ENCODE measurements at regions not wholly inside any gene's neighbourhood (a gene's known extent, or its start where the extent isn't known, plus 50 kb on each side); places are given as distances from the start of the nearest gene placed in this dataset.

DNA sequence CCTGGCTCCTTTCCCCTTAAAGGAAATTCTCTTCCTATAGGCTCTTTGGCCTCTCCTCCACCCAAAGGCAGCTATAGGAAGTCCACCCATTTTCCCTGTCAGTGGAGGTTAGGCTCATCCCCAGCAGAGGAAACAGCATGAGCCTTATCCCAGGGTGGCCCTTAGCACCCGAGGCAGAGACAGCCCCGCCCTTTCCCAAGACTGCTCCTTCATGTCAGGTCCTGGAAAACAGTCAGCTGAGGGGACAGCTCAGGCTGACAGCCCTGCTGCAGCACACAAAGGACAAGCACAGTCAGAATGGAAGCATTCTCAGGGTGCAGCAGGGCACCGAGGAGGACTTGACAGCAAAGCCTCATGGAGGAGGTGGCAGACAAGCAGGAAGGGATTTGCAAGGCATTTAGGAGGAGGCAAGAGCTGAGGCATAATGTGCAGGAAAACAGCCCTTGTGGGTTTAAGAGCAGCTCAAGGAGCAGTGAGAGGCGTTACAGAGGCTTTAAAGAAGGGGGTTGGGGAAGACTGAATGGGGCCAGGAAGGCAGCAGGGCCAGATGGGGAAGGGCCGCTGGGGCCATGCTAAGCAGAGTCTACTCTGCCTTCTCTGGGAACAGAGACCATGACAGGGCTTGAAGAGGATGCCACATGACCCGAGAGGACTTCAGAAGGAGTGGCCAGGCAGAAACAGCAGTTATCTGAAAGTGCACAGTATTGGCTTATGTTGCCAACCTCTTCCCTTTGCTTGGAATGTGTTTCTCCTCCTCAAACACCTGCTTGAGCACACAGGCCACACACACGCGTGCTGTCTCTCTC is 216.6 kb downstream of the SH3BP4 start:
- Histone ChIP-seq H3K4me2 (no peak overlapping the region), H3K9me2 (replicated peaks; ENCODE audit: insufficient read depth) (no peaks in the 10 kb centered on the region), H3K9me3 (ENCODE audit: low read depth) (no peaks in the 10 kb centered on the region), H3K4me1 (ENCODE audit: insufficient read depth) (peaks cover 13% of the 10 kb centered on the region), H3K36me3 (replicated peaks; ENCODE audit: insufficient read depth, low read depth) (no peaks in the 10 kb centered on the region), H2AFZ (no peak overlapping the region), H4K20me1 (ENCODE audit: insufficient read depth, poor library complexity, severe bottlenecking) (no peaks in the 10 kb centered on the region), H3K79me2 (no peaks in the 10 kb centered on the region), H3K27ac (no peak overlapping the region), H3K4me3 (no peak overlapping the region), H3K27me3 (no peaks in the 10 kb centered on the region)
- no peak for DNase-seq (ENCODE audit: low spot score)
- TF ChIP-seq EZH2 (IDR thresholded peaks at IDR 0.05; ENCODE audit: borderline replicate concordance) (no peak), EZH2phosphoT487 (IDR thresholded peaks at IDR 0.05; ENCODE audit: low read depth, severe bottlenecking, unreplicated experiment) (no peak)
- TF ChIP-seq, protein P1, sequence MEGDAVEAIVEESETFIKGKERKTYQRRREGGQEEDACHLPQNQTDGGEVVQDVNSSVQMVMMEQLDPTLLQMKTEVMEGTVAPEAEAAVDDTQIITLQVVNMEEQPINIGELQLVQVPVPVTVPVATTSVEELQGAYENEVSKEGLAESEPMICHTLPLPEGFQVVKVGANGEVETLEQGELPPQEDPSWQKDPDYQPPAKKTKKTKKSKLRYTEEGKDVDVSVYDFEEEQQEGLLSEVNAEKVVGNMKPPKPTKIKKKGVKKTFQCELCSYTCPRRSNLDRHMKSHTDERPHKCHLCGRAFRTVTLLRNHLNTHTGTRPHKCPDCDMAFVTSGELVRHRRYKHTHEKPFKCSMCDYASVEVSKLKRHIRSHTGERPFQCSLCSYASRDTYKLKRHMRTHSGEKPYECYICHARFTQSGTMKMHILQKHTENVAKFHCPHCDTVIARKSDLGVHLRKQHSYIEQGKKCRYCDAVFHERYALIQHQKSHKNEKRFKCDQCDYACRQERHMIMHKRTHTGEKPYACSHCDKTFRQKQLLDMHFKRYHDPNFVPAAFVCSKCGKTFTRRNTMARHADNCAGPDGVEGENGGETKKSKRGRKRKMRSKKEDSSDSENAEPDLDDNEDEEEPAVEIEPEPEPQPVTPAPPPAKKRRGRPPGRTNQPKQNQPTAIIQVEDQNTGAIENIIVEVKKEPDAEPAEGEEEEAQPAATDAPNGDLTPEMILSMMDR (IDR thresholded peaks at IDR 0.05; ENCODE audit: poor library complexity): no peak
- 67% methylated on average over 8 of the region's 8 CpGs for WGBS (ENCODE audit: low lambda C conversion rate, missing lambda C conversion rate)

DNA sequence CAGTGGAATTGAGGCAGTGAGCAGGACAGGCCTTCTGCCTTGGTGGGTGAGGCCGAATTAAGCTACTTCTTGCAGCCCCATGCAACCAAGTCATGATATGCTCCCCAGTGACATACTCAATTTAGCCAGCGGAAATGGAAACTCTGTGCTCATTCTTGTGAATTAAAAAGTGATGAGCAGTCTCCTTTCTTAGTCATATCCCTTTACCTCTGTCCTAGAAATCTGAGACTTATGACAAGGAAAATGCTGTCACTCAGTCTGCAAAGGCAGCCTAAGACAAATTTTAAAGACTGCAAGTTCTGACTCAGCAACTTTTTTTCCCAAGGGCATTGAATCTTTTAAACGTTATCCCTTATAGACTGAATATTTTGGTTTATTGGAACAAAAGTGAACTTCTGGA is 218.2 kb downstream of the SH3BP4 start:
- no peak for TF ChIP-seq EZH2phosphoT487 (IDR thresholded peaks at IDR 0.05; ENCODE audit: low read depth, severe bottlenecking, unreplicated experiment)
- TF ChIP-seq, protein P1 (IDR thresholded peaks at IDR 0.05; ENCODE audit: poor library complexity): no peak
- no peak overlapping the region for H3K27ac ChIP-seq
- H3K9me3 ChIP-seq (ENCODE audit: low read depth): no peaks in the 10 kb centered on the region
- no peak overlapping the region for H3K4me2 ChIP-seq
- H3K4me3 ChIP-seq: no peak overlapping the region
- 73% methylated on average over 3 of the region's 3 CpGs for WGBS (ENCODE audit: low lambda C conversion rate, missing lambda C conversion rate)
- DNase-seq (ENCODE audit: low spot score): no peak
- H3K4me1 ChIP-seq (ENCODE audit: insufficient read depth): peaks cover 13% of the 10 kb centered on the region
- no peaks in the 10 kb centered on the region for H4K20me1 ChIP-seq (ENCODE audit: insufficient read depth, poor library complexity, severe bottlenecking)
- H2AFZ ChIP-seq: no peak overlapping the region
- H3K36me3 ChIP-seq (replicated peaks; ENCODE audit: insufficient read depth, low read depth): no peaks in the 10 kb centered on the region
- H3K9me2 ChIP-seq (replicated peaks; ENCODE audit: insufficient read depth): no peaks in the 10 kb centered on the region
- H3K79me2 ChIP-seq: no peaks in the 10 kb centered on the region
- no peaks in the 10 kb centered on the region for H3K27me3 ChIP-seq

DNA sequence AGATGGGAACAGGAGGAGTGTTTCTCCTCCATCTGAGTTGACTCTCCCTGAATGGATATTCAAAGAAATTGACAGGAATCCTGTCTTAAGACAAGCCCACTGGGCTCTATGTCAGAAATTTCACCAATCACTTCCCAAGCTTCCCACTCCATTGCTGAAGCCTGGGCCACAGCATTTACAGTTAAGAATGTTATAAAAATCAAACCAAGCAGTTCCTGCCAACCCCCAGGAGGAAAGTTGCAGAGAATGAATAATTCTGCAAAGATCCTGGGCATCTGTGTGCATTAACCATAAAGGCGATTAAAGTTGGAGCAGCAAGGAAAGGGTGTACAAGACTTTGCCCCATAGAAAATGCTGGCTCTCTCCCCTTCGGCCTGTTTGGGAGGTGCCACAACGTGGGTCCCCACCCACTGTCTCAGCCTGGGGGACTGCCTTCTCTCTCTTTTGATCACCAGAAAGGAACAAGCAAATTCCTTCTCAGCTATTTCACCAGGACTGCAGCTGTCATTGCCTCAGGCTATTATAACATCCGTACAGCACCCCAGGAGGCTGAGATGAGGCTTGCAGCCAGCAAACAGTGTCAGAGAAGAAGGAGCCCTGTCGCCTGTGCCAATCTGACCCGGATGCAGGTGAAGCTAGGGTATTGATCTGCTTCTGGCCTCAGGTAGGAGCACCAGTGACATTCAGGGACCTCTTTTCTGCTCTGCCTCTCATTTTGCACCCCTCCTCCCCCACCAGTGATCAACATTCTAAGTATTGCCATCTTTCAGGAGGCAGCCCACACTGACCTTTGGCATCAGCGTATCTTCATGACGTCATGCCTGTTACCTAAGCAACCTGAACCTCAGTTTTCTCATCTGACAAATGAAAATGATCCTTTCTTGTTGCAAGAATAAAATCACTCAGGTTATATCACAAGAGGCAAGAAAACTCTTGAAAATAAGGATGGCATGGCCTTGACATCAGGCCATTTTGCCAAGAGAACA is 219.0 kb downstream of the SH3BP4 start:
- Histone ChIP-seq H3K4me1 (ENCODE audit: insufficient read depth) (peaks cover 13% of the 10 kb centered on the region), H3K27me3 (no peaks in the 10 kb centered on the region), H3K36me3 (replicated peaks; ENCODE audit: insufficient read depth, low read depth) (no peaks in the 10 kb centered on the region), H3K9me3 (ENCODE audit: low read depth) (no peaks in the 10 kb centered on the region), H3K79me2 (no peaks in the 10 kb centered on the region), H2AFZ (no peak overlapping the region), H3K9me2 (replicated peaks; ENCODE audit: insufficient read depth) (no peaks in the 10 kb centered on the region), H3K27ac (peak overlapping the region; percentile 27), H3K4me3 (no peak overlapping the region), H4K20me1 (ENCODE audit: insufficient read depth, poor library complexity, severe bottlenecking) (no peaks in the 10 kb centered on the region), H3K4me2 (peak overlapping the region; percentile 9)
- WGBS (ENCODE audit: low lambda C conversion rate, missing lambda C conversion rate): 36% methylated on average over 8 of the region's 8 CpGs
- no peak for TF ChIP-seq EZH2 (IDR thresholded peaks at IDR 0.05; ENCODE audit: borderline replicate concordance)
- TF ChIP-seq, protein P1 (IDR thresholded peaks at IDR 0.05; ENCODE audit: poor library complexity): peak; percentile 25
- peak; percentile 58 for DNase-seq (ENCODE audit: low spot score)

Data from hepatocyte (in vitro differentiated cells).